ENCODE measurements at regions not wholly inside any gene's neighbourhood (a gene's known extent, or its start where the extent isn't known, plus 50 kb on each side); places are given as distances from the start of the nearest gene placed in this dataset.

GRCh38 chr10:64547168-64547567 is 1026.0 kb downstream of the REEP3 start:
- no peak for TF ChIP-seq CTCF (IDR thresholded peaks at IDR 0.05; ENCODE audit: low read length)
- TF ChIP-seq EZH2 (IDR thresholded peaks at IDR 0.05; ENCODE audit: borderline replicate concordance, low read length), result no peak
